Suppressor macrophage treated with lipopolysaccharide for 4 hours (primary cell): ENCODE measurements at regions not wholly inside any gene's neighbourhood (a gene's known extent, or its start where the extent isn't known, plus 50 kb on each side); places are given as distances from the start of the nearest gene placed in this dataset.
"Not testable (repeated sequence)": the region's sequence is repeated elsewhere in the genome, so short reads cannot be mapped to it uniquely, and the experiment has no call there.

ENCODE experiments used
- DNase-seq: peaks from one replicate; pipeline ENCODE4 v3.0.0-alpha.2; 2020

DNA sequence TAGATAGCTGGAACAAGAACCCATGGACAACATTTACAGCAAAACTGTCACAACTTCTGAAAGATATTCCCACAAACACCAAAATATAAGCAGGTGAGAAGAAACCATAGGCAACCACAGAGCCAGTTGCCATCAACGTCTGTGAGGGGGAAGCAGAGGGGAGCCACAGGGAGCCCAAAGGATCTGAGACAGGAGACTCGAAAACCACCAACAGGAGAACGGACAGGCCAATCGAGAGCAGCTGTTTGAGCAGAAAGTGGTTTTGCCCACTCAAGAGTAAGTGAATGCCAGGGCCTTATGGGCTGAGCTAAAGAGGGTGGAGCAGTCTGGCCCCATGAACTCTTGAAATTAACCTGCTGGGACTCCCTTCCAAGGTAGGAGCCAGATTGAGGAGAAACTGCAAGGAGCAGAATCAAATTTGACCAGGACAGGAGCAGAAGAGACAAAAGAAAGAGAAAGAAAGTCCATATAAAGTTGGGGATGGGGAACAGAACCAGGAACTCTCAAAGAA lies 195.4 kb downstream of the ANKRD60 start:
- DNase-seq = no peak

DNA sequence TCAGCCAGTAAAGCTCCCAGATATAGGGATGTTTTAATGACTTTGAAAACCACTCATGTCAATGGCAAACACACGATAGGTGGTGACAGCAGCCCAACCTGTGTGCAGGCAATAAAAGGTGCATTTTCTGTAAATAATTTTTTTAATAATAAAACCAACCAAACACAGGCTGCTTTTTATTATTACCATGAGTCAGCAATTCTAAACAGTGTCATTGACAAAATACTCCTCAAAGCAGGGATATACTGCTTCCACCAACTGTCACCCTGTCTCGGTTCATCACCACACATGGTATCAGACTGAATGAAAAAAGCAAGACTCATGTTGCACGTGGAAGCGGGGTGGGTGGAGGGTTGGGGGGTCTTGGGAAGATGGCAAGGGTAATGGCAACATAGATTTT lies 195.9 kb downstream of the ANKRD60 start:
- no peak for DNase-seq

DNA sequence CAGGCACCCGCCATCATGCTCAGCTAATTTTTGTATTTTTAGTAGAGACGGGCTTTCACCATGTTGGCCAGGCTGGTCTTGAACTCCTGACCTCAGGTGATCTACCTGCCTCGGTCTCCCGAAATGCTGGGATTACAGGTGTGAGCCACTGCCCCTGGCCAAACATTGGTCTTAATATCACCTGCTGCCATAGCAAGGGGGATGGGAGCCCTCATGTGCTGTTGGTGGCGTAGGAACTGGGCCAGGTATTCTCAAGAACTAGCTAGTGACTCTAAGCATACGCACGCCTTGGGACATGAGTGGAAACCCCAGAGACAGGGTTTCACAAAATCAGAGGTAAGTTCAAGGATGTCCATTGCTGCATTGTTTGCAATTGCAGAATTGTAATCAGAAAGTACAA lies 197.1 kb downstream of the ANKRD60 start:
- not testable (repeated sequence) for DNase-seq

DNA sequence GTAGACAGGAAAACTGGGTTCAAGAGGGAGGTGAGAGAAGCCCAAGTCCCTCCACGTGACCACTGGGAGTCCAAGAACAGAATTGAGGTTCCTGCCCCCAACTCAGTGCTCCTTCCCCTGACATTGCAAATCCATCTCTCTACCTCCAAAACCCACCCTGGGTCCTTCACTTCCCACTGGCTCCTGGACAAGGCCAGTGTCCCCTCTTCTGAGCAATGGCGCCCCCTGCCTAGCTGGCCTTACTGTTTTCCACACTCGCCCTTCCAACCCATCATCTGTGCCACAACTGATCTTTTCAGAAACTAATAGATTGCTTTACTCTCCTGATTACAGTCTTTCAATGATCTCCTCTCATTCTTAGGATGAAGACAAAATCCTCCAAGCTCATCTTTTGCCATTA lies 200.3 kb downstream of the ANKRD60 start:
- DNase-seq = peak; percentile 10

DNA sequence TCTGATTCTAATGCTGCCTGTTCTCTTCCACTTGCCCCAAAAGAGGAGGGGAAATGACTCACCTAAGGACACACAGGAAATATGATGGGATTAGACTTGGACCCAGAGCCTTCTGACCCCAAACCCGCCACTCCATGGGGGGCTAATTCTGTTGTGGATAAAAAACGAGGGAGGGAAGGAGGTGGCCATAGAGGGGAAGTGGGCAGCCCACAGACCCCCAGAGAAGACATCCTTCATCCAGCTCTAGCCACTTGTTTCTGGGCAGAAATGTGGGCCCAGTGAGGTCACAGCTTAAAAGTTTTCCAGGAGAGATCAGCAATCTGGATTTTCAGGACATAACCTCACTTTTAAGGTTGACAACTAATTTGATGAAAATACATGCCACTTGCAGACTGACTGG lies 202.1 kb downstream of the ANKRD60 start:
- DNase-seq = no peak

DNA sequence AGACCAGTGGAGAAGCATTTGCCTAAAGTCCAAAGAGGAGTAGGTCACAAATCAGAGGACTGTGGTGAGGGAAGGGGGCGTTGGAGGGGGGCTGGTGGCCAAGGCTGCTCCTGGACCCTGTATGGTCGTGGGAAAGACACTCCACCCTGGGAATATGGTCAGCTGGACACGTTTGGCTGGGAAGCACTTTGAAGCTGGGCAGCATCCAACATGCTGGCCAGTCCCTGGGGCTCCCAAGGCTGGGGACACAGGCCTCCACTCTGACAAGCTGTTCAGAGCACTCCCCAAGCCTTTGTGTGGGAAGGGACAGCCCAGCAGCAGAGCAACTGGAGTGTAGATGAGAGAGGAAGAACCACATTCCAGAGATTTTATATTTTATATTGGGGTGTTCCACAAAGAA lies 203.2 kb downstream of the ANKRD60 start:
- no peak for DNase-seq

DNA sequence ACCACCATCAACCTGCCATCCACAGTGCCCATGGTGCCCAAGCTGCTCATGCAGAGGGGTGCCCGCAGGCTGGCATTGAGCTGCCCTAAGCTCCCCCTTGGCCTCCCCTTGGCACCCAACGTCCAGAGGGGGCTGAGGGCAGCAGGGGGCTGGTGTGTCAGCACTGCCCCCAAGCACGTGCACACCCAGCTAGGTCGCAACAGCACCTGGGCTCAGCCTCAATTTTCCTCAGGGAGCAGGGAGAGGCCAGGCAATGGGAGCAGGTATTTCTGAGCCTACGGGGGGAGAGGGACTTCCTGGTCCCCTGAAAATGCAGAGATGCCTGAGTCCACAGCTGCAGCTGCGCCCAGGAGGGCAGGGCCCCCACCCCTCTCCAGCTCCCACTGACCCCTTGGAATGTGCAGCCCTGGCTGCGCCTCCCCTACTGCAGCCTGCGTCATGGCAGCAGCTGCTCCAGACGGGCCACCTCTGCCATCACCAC lies 204.2 kb downstream of the ANKRD60 start:
- no peak for DNase-seq

DNA sequence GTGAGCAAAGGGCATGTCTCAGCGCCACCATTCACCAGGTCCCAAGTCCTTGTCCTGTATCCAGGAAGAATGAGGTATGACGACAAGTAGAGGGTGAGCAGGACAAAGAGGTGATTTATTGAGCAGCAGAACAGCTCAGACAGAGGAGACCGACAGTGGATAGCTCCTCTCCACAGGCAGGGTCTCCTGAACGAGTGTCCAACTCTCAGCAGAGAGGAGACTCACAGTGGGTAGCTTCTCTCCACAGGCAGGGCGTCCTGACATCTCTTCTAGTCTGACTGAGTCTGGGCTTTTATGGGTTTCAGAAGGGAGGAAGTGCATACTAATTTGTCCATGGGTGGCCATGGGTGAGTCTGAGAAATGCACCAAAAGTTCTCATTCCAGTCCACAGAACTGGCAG lies 204.7 kb downstream of the ANKRD60 start:
- no peak for DNase-seq

DNA sequence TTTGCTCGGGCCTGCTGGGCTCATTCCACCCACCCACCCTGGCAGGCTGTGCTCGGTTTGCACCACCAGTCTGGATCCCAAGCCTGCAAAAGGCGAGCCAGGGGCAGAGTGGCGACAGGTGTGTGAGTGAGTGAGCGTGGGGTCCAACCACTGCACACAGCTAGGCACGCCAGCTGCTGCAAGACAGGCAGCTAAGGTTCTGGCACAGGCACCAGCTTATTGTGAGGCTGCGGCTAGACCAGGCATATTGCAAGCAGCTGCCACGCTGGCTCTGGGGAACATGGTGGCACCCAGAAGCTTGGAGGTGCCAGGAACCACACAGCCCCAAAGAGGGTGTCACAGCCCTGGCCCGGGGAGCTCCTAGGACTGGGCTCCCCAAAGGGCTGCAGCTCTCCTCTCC lies 205.1 kb downstream of the ANKRD60 start:
- DNase-seq = no peak

DNA sequence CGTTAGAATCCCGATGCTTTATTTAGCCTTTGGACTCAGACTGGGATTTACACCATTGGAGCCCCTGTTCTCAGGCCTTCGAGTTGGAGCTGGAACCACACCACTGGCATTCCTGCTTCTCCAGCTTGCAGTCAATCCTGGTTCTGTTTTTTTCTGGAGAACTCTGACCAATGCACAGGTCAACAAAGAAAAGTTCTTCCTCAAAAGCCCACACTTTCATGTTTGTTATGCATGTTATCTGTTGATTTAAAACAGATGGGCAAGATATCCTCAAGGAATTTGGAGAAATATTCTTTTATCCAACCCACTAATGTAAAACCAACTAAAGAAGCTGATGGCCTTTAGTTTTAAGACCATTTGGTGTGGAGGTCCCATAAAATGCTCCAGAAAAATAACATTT lies 205.7 kb downstream of the ANKRD60 start:
- DNase-seq = no peak

DNA sequence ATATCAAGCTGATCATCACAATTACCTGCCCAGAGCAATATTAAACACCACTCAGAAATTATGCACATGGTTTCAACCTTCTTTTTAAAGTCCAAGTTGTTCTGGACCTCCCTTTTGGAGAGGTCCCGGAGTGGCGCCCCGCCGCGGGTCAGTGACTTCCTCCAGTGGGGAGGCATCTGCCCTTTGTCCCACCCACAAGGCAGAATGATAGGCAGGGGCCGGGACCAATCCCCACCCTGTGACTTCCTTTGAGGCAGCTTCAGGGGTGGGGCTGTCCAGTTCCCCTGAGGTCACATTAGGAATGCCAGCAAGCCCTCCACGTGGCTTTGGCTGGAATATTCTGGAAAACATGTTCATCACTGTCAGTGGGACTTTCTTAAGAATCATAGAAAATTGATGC lies 207.0 kb downstream of the ANKRD60 start:
- no peak for DNase-seq

DNA sequence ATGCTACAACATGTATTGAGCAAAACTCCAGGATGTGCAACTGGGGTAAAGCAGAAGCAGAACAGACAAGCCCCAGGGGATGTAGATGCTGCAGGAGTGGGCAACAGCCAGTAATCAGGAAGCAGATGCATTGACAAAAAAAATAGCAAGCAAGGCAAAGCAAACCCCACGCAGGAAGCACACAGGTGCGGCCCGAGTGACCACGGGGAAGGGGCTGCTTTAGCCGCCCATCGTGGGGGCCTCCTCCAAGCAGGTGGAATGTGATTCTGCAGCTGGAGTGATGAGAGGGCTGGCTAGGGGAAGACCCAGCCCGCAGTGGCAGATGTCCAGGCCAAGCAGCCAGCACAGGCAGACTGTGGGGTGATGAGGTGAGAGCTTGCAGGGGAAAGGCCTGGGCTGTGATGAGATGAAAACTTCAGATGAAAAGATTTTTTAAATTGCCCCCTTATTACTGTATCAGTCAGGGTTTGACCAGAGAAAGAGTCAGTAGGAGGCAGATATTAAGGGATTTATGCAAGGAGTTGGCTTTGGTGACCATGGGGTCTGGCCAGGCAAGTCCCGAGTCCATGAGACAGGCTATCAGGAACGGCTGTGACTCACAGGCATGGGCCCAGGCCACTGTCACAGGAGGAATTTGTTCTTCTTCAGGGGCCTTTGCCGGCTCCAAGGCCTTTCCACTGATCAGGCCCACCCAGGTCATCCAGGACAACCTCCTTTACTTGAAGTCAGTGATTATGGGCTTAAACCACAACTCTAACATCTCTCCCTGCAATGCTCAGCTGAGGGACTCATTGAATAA lies 207.6 kb downstream of the ANKRD60 start:
- DNase-seq = no peak

DNA sequence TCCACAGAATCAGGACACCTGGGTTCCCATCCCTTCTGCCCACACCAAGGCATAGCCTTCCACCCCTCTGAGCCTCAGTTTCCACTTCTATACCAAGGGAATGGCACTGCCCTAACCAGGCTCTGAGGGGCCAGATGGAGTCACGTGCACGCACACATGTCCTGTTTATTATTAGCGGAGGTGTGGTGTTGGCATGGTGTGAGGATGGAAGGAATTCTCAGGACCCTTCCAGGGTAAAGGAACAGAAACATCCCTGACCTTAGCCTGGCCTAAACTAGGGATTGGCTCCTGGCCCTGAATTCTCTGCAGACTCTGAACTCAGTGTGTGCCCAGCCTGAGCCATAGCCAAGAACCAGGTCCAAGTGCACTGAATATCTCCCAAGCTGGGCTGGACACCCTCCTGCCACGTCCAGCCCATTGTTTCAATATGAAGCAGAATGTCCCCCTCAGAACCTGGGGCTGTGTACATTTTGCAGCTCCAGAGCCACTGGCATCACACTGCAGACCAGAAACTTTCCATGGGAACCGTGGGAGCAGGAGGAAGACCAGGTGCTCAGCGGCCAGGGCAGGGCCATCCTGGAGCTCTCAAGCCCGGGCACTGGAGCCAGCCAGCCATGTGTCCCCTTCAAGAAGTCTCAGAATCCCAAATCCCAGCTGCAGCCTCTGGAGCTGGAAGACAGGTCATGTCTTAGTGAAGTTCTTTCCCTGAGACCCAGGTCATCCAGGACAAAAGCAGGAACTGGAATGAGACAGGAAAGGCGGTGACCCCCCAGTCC lies 208.4 kb downstream of the ANKRD60 start:
- DNase-seq = no peak

DNA sequence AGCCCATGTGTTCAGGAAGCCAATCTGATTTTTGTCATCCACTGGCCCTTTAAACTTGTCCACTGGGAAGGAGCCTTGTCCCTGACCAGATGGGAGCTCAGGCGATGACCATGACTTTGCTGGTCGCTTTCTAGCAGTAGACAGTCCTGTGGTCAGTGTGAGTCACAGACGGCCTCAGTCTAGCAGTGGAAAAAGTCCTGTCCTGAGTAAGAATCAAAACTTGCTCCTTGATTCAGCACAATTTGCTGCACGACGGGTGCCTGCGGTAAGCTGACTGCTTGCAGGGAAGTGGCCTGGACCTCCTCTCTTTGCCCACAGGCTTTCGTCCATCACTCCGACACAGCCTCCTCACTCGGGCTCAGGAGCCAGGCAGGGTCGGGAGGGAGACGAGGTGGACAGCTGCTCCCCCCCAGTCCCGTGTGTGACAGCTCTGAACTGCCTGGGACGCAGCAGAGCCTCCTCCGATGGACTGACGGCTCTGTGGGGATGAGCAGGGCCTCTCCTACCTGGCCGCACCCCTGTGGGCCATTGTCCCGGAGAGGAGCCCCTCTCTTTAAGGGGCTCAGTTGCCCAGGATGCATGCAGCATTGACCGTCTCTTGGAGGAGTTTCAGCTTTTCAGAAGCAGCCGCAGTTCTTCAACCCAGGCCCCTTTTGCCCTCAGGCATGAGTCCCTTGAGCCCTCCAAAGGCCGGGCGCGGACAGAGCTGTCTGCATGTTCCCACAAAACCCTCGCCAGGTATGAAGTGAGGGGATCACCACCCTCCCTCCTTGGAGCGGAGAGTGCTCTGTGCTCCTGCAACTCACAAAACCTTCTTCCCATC lies 209.2 kb downstream of the ANKRD60 start:
- no peak for DNase-seq

DNA sequence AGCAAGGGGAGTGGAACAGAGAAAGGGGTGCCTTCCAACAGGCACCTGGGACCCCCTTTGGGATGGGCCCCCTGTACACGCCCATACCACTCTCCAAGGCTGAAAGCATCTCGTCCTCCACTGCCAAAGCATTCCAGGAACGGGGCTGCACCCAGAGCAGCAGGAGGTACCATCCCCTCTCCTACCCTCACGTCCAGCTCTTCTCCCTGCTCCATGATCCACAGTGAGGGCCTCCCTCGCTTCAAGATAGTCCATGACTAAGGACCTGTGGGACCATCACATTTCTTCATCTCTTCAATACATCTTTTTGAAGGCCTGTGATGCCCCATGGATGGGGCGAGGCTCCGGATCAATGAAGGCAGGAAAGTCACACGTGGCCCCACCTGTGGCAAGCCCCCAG lies 209.9 kb downstream of the ANKRD60 start:
- no peak for DNase-seq

DNA sequence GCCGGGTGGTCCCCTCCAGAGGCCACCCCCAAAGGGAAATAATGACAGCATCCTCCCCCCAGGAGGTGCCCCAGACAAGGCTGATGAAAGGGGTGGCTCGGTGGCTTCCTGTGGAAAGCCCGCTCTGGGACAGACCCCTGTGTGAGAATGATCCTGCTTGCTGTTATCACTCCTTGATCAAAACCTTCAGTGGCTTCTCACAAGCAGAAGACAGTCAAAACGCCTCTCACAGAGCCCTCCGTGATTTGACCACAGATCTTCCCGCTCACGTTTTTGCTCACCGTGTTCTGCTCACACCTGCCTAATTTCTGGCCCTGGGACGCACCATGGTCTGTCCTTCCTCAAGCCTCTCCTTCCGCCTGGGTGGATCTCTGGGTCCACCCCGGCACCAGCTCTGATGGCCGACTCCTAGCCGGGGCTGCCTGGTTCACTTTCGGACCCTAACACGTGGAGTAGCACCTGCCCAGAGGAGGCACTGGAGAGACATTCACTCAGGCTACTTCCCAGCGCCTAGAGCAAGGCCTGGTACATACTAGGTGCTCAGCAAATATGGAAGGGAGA lies 210.4 kb downstream of the ANKRD60 start:
- DNase-seq = no peak

DNA sequence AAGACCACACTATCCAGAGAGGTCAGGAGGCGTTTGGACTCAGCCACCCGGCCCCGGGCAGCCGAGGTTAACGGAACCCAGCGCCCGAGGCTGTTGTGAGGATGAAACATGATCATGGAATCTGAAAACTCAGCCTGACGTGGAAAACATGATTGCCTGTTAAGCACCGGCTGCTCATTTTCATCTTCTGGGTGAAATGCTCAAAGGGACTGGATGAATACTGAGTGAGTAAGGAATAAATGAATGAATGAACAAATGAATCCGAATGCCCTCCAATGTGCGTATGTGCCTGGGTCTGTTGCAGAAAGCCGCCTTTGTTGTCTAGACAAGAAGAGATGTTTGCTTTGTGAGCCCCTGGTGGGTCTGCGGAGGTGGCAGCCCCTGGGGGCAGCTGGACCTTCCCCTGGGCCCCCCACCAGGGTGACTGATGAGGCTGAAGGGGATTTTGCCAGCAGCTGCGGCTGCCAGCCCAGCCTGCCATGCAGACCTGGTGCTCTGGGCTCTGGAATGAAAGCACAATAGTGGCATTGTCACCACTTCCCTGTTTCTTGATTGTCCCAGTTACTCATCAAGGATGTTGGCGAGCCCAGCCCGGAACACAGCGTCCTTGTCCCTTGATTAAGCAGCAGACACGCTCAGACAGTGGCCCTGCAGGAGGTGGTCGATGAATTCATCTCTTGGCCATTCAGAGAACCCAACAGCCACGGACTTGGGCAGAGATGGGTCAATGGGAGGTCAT lies 211.1 kb downstream of the ANKRD60 start:
- no peak for DNase-seq

DNA sequence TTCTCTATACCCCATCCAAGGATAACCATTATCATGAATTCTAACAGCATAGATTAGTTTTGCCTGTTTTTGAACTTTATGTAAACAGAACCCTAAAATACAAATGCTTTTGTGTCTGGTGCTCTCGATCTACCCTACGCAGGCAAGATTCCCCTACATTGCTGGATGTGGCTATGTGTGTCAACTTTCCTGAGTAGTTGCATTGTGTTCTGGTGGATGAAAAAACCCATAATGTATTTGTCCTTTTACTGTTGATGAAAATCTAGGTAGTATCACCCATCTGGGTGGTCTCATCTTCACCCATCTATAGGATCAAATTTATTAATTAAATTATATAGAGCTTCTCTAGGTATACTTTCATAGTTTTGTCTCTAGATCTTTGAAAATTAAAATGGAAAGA lies 211.7 kb downstream of the ANKRD60 start:
- no peak for DNase-seq

DNA sequence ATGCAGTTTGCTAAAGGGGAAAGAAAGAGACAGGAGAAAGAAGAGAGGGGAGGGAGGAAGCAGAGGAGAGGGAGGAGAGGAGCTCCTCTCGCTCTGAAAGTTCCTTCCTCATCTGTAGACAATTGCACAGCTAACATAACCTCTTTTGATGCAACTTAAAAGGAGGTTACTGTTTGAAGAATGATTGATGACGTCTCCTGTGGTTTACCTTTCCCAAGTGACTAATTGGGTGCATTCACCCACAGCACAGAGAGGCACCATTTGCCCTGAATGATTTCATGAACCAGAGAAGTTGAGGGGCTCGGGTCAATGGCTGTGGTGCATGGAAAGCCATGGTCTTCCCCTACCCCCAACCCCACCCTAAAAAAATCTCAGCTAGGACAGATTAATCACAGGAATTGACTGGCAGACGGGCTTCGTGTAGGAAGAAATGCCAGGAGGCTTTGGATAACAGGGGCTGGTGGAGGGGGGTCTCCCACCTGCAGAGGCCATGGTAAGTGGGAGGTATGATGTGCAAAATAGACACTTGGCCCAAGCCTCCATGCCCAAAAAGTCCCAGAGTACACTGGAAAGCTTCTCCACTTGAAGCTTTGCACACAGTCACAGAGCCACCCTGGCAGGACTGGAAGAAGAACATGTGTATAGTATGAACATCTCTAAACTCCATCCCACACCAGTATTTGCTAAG lies 213.7 kb downstream of the ANKRD60 start:
- no peak for DNase-seq

DNA sequence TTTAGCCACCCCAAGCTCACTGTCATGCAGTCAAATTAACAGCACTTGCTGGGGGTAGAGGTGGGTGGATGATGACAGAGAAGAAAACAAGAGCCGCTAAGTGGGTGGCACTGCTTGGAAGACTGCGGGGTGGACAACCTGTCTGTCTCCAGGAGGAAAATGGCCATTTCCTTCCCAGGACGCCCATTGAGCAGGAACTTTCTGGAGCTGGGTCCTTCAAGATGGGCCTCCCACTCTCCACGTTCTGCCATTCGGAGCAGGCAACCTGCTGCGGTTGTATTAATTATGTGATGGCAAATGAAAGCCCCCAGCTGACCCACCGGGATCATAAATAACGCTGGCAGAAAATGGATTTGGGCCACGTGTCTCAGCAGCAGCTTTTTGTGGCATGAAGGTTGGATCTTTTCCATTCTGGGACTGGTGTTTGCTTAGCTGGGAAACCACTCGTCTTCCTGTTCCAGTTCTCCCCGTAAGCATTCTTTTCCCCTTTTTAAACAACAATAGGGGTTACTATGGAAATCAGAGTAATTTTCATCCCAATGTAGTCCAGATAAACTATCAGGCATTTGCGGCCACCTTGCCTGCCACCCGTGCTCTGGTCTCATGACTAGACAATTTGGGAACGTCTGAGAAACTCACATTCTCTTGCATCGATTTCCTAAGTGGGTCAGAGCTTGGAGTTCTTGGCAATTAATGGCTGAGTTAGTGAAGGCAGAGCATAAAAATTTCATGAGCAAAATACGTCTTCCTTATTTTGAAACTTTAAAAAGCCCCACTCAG lies 215.5 kb downstream of the ANKRD60 start:
- DNase-seq = no peak
